HL-60 (cell line): ENCODE measurements at regions not wholly inside any gene's neighbourhood (a gene's known extent, or its start where the extent isn't known, plus 50 kb on each side); places are given as distances from the start of the nearest gene placed in this dataset.

Experiments used
- CTCF ChIP-seq: IDR thresholded peaks from one replicate; pipeline ENCODE4 v1.5.1; 2011; ENCODE audit warnings: low read length, control low read depth, inconsistent platforms; ENCODE audit not compliant: insufficient read depth
- GABPA ChIP-seq: IDR thresholded peaks from 2 replicates; pipeline ENCODE4 v1.6.1; 2012; ENCODE audit warnings: low read depth
- POLR2AphosphoS5 ChIP-seq: IDR thresholded peaks from 2 replicates; pipeline ENCODE4 v1.6.1; 2012; ENCODE audit warnings: low read depth
- REST ChIP-seq: IDR thresholded peaks from 2 replicates; pipeline ENCODE4 v1.6.1; 2012; ENCODE audit warnings: low read depth; ENCODE audit not compliant: insufficient replicate concordance
- SPI1 ChIP-seq: IDR thresholded peaks from 2 replicates; pipeline ENCODE4 v1.6.1; 2012; ENCODE audit warnings: low read depth, mild to moderate bottlenecking, borderline replicate concordance

GRCh38 chrX:10350221-10350620, 193.4 kb downstream of the CLCN4 start:
- TF ChIP-seq CTCF = no peak
- TF ChIP-seq POLR2AphosphoS5 = no peak
- no peak for TF ChIP-seq REST
- TF ChIP-seq SPI1 = no peak
- no peak for TF ChIP-seq GABPA
